ENCODE measurements at regions not wholly inside any gene's neighbourhood (a gene's known extent, or its start where the extent isn't known, plus 50 kb on each side); places are given as distances from the start of the nearest gene placed in this dataset.

- Histone ChIP-seq H3K9me3 (ENCODE audit: low read depth) (no peaks in the 10 kb centered on the region), H3K27ac (no peak overlapping the region), H3K4me1 (ENCODE audit: low read depth) (peaks cover 7% of the 10 kb centered on the region), H3K36me3 (no peaks in the 10 kb centered on the region), H3K27me3 (no peaks in the 10 kb centered on the region), H3K4me3 (no peak overlapping the region)
- DNase-seq (ENCODE audit: low read depth in 1 of 2, low spot score in 1 of 2): no peak
- TF ChIP-seq CTCF (IDR thresholded peaks at IDR 0.05; ENCODE audit: low read depth, low read length): no peak
Measured at GRCh38 chr10:10302689-10303088, 715.0 kb upstream of the CELF2 start.

- Histone ChIP-seq H3K27ac (no peak overlapping the region), H3K36me3 (no peaks in the 10 kb centered on the region), H3K4me3 (no peak overlapping the region), H3K9me3 (ENCODE audit: low read depth) (no peaks in the 10 kb centered on the region), H3K4me1 (ENCODE audit: low read depth) (no peaks in the 10 kb centered on the region), H3K27me3 (no peaks in the 10 kb centered on the region)
- TF ChIP-seq CTCF (IDR thresholded peaks at IDR 0.05; ENCODE audit: low read depth, low read length): no peak
- no peak for DNase-seq (ENCODE audit: low read depth in 1 of 2, low spot score in 1 of 2)
Measured at GRCh38 chr10:10307036-10307435, 710.6 kb upstream of the CELF2 start.

- Histone ChIP-seq H3K27me3 (no peaks in the 10 kb centered on the region), H3K27ac (no peak overlapping the region), H3K9me3 (ENCODE audit: low read depth) (no peaks in the 10 kb centered on the region), H3K4me1 (ENCODE audit: low read depth) (no peaks in the 10 kb centered on the region), H3K36me3 (no peaks in the 10 kb centered on the region), H3K4me3 (no peak overlapping the region)
- TF ChIP-seq CTCF (IDR thresholded peaks at IDR 0.05; ENCODE audit: low read depth, low read length): no peak
- DNase-seq (ENCODE audit: low read depth in 1 of 2, low spot score in 1 of 2): no peak
Measured at GRCh38 chr10:10307551-10307950, 710.1 kb upstream of the CELF2 start.

- no peak for DNase-seq (ENCODE audit: low read depth in 1 of 2, low spot score in 1 of 2)
- no peak overlapping the region for H3K27ac ChIP-seq
- H3K36me3 ChIP-seq: no peaks in the 10 kb centered on the region
- TF ChIP-seq CTCF (IDR thresholded peaks at IDR 0.05; ENCODE audit: low read depth, low read length): no peak
- H3K9me3 ChIP-seq (ENCODE audit: low read depth): no peaks in the 10 kb centered on the region
- H3K27me3 ChIP-seq: no peaks in the 10 kb centered on the region
- no peak overlapping the region for H3K4me3 ChIP-seq
- no peaks in the 10 kb centered on the region for H3K4me1 ChIP-seq (ENCODE audit: low read depth)
Measured at GRCh38 chr10:10310498-10310897, 707.2 kb upstream of the CELF2 start.

- H3K27me3 ChIP-seq: no peaks in the 10 kb centered on the region
- no peaks in the 10 kb centered on the region for H3K36me3 ChIP-seq
- no peak for DNase-seq (ENCODE audit: low read depth in 1 of 2, low spot score in 1 of 2)
- H3K4me1 ChIP-seq (ENCODE audit: low read depth): no peaks in the 10 kb centered on the region
- no peak overlapping the region for H3K4me3 ChIP-seq
- TF ChIP-seq CTCF (IDR thresholded peaks at IDR 0.05; ENCODE audit: low read depth, low read length): no peak
- no peaks in the 10 kb centered on the region for H3K9me3 ChIP-seq (ENCODE audit: low read depth)
- no peak overlapping the region for H3K27ac ChIP-seq
Measured at GRCh38 chr10:10311966-10312365, 705.7 kb upstream of the CELF2 start.
